Mesodermal cell (in vitro differentiated cells): ENCODE measurements at regions not wholly inside any gene's neighbourhood (a gene's known extent, or its start where the extent isn't known, plus 50 kb on each side); places are given as distances from the start of the nearest gene placed in this dataset.

Source experiments
- H3K27ac ChIP-seq: 2 replicates; pipeline ENCODE4 v1.7.0; 2013; ENCODE audit warnings: mild to moderate bottlenecking, low read depth, low read length, moderate library complexity; ENCODE audit not compliant: severe bottlenecking
- H3K36me3 ChIP-seq: 2 replicates; pipeline ENCODE4 v1.7.1; 2013; ENCODE audit warnings: mild to moderate bottlenecking, low read length, moderate library complexity; ENCODE audit not compliant: control insufficient read depth, insufficient read depth
- H3K4me1 ChIP-seq: one replicate; pipeline ENCODE4 v1.7.1; 2013; ENCODE audit warnings: mild to moderate bottlenecking, low read length; ENCODE audit not compliant: insufficient read depth, control insufficient read depth, poor library complexity, severe bottlenecking
- H3K4me3 ChIP-seq: 2 replicates; pipeline ENCODE4 v1.7.0; 2013; ENCODE audit warnings: low read length, control low read depth, mild to moderate bottlenecking; ENCODE audit not compliant: insufficient read depth, poor library complexity, severe bottlenecking; ENCODE audit errors: extremely low read depth
- H3K9me3 ChIP-seq: 2 replicates; pipeline ENCODE4 v1.7.1; 2013; ENCODE audit warnings: mild to moderate bottlenecking, low read length, moderate library complexity; ENCODE audit not compliant: control insufficient read depth
- WGBS, 2 experiments: methylation state at CpG; one replicate each; pipeline ENCODE4 v1.1.5; 2013; ENCODE audit warnings: missing lambda C conversion rate in 2 of 2; ENCODE audit not compliant: insufficient coverage in 2 of 2; 5-methylcytosine and 5-hydroxymethylcytosine counted together

DNA sequence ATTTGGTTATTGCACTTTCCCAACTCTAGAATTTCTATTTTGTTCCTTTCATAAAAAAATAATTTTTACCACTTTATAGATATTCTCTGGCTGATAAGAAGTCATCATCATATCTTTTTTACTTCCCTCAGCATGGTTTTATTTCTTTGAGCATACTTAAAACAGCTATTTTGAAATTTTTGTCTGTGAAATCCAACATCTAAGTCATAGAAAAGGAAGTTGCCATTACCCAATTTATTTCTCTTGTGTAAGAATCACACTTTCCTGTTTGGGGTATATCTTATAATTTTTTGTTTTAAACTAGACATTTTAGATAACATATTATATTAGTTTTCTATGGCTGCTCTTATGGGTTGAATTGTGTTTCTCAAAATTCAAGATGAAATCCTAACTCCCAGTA is 400.2 kb upstream of the OR4E1 start:
- Histone ChIP-seq H3K36me3 (no peaks in the 10 kb centered on the region), H3K4me1 (no peaks in the 10 kb centered on the region), H3K9me3 (no peaks in the 10 kb centered on the region), H3K27ac (no peak overlapping the region), H3K4me3 (no peak overlapping the region)

DNA sequence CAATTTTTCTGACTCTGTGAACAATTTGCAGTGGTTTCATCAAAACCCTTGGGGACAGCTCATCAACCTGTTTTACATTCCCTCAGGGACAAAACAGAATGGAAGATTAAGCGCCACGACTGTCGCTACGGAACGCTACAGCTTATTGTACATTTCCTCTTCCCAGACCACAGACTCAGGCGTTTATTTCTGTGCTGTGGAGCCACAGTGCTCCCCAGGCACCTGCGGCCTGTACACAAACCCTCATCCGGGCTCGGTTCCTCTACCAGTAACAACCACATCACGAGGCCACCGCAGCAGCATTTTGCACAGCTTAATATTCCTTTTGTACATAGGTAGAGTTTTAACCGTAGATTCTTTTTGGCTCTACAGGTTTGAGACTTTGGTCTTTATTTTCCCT is 397.4 kb upstream of the OR4E1 start:
- H3K9me3 ChIP-seq = no peaks in the 10 kb centered on the region
- 90 to 100% methylated on average over 5 to 6 of the region's 12 CpGs for WGBS, 2 experiments
- H3K4me1 ChIP-seq = no peaks in the 10 kb centered on the region
- no peaks in the 10 kb centered on the region for H3K36me3 ChIP-seq
- H3K4me3 ChIP-seq = no peak overlapping the region
- no peak overlapping the region for H3K27ac ChIP-seq

DNA sequence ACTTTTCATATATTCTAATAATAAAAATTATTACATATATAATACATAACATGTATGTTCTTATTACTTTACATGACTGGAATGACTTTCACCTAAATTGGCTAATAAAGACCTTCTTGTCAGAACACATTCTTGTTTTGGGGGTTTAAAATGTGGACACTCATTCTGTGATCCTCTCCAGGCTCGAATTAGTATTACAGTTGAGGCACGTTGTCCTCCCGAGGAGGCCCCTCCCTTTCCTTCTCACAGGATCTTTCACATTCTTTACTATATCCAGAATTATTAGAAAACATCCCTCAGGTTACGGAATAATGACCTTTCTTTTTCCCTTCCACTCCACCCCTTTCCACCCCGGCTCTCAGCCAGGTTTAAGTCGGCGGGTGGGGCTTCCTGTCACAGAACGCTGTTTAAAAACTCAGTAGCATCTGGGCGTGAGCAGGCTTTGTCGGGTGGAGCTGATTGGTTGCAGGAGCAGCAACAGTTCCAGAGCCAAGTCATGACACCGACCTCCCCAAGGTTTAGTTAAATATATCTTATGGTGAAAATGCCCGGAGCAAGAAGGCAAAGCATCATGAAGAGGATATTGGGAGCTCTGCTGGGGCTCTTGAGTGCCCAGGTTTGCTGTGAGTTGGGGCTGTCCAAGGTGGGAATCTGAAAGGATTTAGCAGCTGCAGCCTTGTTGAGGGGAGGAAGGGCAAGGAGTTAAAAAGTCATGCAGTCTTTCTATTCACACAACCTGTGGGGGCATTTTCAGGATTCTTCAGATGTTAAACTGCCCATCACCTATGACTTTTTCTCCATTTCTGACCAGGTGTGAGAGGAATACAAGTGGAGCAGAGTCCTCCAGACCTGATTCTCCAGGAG is 396.7 kb upstream of the OR4E1 start:
- H3K9me3 ChIP-seq = no peaks in the 10 kb centered on the region
- no peaks in the 10 kb centered on the region for H3K4me1 ChIP-seq
- H3K36me3 ChIP-seq = no peaks in the 10 kb centered on the region
- no peak overlapping the region for H3K27ac ChIP-seq
- no peak overlapping the region for H3K4me3 ChIP-seq
- 5 to 17% methylated on average over 4 to 11 of the region's 12 CpGs for WGBS, 2 experiments

DNA sequence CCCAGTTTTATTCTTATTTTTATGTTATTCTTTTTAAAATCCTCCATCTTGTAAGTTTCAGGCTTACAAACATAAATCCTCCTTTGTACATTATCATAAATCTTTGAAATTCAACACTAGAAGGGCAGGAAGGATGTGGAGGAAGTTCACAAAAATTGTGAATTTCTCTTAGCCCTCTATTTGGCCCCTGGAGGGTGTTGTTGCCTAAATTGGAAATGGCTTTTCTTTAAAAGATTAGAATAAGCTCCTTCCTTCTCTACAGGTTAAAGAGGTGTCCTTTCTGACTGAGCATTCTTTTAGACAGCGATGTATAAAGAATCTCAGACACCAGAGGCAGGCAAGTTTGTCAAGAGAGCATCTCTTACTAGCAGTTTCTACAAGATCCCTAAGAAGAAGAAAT is 391.7 kb upstream of the OR4E1 start:
- WGBS, 2 experiments = 100% methylated on average over 1 of the region's 1 CpG; no CpG with 5 or more reads in 1 of the 2 experiments
- H3K27ac ChIP-seq = no peak overlapping the region
- no peak overlapping the region for H3K4me3 ChIP-seq
- H3K4me1 ChIP-seq = no peaks in the 10 kb centered on the region
- H3K36me3 ChIP-seq = no peaks in the 10 kb centered on the region
- no peaks in the 10 kb centered on the region for H3K9me3 ChIP-seq

DNA sequence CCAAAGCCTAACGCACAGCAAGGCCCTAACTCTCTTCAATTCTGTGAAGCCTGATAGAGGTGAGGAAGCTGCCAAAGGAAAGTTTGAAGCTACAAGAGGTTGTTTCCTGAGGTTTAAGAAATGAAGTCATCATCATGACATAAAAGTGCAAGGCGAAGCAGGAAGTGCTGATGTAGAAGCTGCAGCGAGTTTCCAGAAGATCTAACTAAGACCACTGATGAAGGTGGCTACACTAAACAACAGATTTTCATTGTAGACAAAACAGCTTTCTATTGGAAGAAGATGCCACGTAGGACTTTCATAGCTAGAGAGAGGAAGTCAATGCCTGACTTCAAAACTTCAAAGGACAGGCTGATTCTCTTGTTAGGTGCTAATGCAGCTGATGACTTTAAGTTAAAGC is 385.6 kb upstream of the OR4E1 start:
- no peaks in the 10 kb centered on the region for H3K36me3 ChIP-seq
- H3K4me1 ChIP-seq = no peaks in the 10 kb centered on the region
- H3K4me3 ChIP-seq = no peak overlapping the region
- H3K9me3 ChIP-seq = no peaks in the 10 kb centered on the region
- no peak overlapping the region for H3K27ac ChIP-seq
- WGBS, 2 experiments = 70% methylated on average over 1 to 3 of the region's 4 CpGs

DNA sequence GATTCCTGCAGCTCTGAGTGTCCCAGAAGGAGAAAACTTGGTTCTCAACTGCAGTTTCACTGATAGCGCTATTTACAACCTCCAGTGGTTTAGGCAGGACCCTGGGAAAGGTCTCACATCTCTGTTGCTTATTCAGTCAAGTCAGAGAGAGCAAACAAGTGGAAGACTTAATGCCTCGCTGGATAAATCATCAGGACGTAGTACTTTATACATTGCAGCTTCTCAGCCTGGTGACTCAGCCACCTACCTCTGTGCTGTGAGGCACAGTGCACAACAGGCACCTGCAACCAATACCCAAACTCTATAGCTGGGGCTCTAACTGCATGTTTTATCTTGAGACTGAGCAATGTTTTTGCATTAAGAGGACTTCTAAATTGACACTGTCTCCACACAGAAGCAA is 379.2 kb upstream of the OR4E1 start:
- H3K27ac ChIP-seq = no peak overlapping the region
- H3K4me3 ChIP-seq = no peak overlapping the region
- WGBS, 2 experiments = 78 to 92% methylated on average over 3 of the region's 3 CpGs
- H3K9me3 ChIP-seq = no peaks in the 10 kb centered on the region
- H3K36me3 ChIP-seq = no peaks in the 10 kb centered on the region
- no peaks in the 10 kb centered on the region for H3K4me1 ChIP-seq

DNA sequence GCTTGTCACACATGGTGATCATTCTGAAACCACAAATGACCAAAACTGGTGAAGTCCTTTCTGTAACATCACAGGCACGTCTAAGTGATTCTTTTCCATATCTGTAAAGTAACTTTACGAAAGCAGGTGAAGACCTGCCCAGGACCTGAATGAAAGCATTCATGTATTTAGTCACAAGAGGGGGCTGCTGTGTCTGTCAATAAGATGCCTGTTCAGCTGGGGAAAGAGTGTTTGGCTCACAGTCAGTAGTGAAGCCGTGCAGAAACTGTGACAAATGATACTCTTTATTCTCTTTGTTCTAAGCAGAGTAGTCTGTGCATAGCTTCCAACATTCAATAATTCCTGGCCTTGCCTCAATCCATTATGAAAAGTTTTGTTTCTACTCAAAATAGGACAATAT is 373.5 kb upstream of the OR4E1 start:
- Histone ChIP-seq H3K36me3 (no peaks in the 10 kb centered on the region), H3K4me1 (no peaks in the 10 kb centered on the region), H3K27ac (no peak overlapping the region), H3K9me3 (no peaks in the 10 kb centered on the region), H3K4me3 (no peak overlapping the region)
- 42 to 50% methylated on average over 1 to 3 of the region's 3 CpGs for WGBS, 2 experiments

DNA sequence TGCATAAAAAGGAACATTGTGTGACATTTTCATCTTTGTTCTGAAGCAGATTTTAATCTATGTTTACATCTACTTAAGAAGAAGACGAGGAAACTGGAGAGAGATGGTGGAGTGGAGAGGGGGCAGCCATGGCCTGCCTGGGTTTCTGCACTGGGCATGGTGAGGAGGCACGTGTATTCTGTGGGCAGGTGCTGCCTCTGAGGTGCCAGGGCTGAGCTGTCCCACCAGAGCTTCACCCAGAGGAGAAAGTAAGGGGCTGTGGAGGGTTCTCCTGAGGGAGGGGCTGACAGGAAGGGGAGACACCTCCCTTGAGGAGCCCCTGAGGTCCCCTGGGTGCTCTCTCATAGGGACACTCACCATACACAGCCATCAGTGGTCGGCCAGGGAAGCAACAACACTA is 372.4 kb upstream of the OR4E1 start:
- no peak overlapping the region for H3K27ac ChIP-seq
- H3K9me3 ChIP-seq = no peaks in the 10 kb centered on the region
- 80 to 100% methylated on average over 1 of the region's 3 CpGs for WGBS, 2 experiments
- H3K4me1 ChIP-seq = no peaks in the 10 kb centered on the region
- no peak overlapping the region for H3K4me3 ChIP-seq
- H3K36me3 ChIP-seq = no peaks in the 10 kb centered on the region

DNA sequence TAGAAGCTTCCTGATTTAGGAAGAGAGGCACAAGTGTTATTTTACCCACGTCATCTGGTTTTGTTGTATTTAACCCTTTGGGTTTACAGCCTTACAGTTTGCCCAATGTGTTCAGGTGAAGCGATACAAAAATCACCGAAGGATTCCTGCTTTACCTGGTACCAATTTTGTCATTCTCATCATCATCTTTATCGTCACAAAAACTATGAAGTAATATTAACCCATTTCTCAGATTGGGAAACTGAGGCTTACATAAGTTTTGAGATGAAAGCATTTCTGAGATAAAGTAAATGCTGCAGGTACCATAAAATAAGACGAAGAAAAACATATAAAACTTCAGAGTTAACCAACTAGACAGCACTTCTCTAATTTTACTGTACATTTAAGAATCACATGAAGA is 370.6 kb upstream of the OR4E1 start:
- H3K9me3 ChIP-seq = no peaks in the 10 kb centered on the region
- WGBS, 2 experiments = 93% methylated on average over 3 of the region's 5 CpGs; no CpG with 5 or more reads in 1 of the 2 experiments
- no peaks in the 10 kb centered on the region for H3K4me1 ChIP-seq

DNA sequence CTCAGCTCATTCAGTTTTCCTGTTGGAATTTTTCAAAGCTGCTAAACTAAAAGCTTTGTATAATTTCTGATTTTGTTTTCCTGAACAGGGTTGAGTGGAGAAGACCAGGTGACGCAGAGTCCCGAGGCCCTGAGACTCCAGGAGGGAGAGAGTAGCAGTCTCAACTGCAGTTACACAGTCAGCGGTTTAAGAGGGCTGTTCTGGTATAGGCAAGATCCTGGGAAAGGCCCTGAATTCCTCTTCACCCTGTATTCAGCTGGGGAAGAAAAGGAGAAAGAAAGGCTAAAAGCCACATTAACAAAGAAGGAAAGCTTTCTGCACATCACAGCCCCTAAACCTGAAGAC is 367.1 kb upstream of the OR4E1 start:
- no peak overlapping the region for H3K27ac ChIP-seq

More for the DNA sequence above, 370.6 kb upstream of the OR4E1 start:
- Histone ChIP-seq H3K36me3 (no peaks in the 10 kb centered on the region), H3K27ac (no peak overlapping the region), H3K4me3 (no peak overlapping the region)

DNA sequence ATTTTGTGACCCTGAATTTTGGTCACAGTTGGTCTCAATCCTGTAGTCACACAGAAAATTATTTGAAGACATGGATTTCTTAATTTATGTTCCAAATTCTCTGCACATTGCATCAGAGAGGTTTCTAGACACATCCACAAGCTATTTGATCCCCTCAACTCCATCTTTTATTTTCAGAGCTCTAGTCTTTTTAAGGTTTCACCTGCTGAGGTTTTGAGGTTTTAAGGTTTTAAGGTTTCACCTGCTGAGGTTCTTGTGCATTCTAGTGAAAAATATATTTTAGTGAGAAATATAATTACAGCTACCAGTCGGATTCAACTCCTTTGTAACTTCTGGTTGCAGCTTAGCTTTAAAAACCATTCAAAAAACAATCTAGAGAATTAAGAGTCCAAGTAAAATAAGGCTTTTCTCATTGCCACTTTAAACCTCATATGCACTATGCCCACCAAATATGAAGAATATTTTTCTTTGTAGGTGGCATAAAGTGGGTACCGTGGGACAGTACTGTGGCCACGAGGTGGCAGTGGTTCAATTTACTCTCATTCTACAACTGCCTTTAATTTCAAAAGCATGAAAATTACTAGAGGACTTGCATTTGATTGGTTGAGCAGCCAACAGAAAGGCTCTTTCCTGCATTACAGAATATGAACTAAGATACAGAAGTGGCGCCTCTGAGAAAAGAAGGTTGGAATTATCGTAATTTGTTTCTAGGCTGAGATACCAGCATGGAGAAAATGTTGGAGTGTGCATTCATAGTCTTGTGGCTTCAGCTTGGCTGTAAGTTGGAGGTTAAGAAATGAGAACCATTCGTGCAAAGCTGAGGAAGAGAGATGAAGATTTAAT is 366.5 kb upstream of the OR4E1 start:
- Histone ChIP-seq H3K36me3 (no peaks in the 10 kb centered on the region), H3K4me3 (no peak overlapping the region), H3K9me3 (no peaks in the 10 kb centered on the region), H3K27ac (no peak overlapping the region), H3K4me1 (no peaks in the 10 kb centered on the region)
- 50 to 73% methylated on average over 2 to 3 of the region's 6 CpGs for WGBS, 2 experiments

More for the DNA sequence above, 367.1 kb upstream of the OR4E1 start:
- Histone ChIP-seq H3K36me3 (no peaks in the 10 kb centered on the region), H3K9me3 (no peaks in the 10 kb centered on the region), H3K4me3 (no peak overlapping the region), H3K4me1 (no peaks in the 10 kb centered on the region)
- 89 to 100% methylated on average over 2 of the region's 3 CpGs for WGBS, 2 experiments
